Activated T-helper 9 cell treated with anti-CD3 and anti-CD28 coated beads, Interleukin-2, amount 50 U/mL, for 16 hours (primary cell): ENCODE measurements at regions not wholly inside any gene's neighbourhood (a gene's known extent, or its start where the extent isn't known, plus 50 kb on each side); places are given as distances from the start of the nearest gene placed in this dataset.

Experiments used
- DNase-seq: peaks from one replicate; pipeline ENCODE4 v3.0.0-alpha.2; 2020; ENCODE audit warnings: low read depth

- DNase-seq = no peak
Observed at GRCh38 chr7:68671046-68671445, 927.2 kb upstream of the AUTS2 start.

DNA sequence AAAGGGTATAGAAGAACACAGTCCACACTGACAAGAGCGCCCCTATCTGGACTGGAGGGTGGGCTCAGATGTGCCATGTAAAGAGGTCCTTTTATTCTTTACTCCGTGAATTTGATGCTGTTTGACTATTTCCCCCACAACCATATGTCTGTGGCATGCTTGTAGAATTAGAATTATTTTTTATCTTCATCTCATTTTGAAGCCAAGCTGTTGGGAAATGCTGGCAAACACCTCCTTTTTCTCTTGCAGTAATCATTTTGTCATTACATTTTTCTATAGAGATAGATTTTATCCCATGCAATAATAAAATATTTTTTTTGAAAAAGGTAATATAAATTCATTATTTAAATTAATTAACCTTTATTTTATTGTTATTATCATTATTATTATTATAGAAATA, 926.6 kb upstream of the AUTS2 start:
- DNase-seq = no peak

DNA sequence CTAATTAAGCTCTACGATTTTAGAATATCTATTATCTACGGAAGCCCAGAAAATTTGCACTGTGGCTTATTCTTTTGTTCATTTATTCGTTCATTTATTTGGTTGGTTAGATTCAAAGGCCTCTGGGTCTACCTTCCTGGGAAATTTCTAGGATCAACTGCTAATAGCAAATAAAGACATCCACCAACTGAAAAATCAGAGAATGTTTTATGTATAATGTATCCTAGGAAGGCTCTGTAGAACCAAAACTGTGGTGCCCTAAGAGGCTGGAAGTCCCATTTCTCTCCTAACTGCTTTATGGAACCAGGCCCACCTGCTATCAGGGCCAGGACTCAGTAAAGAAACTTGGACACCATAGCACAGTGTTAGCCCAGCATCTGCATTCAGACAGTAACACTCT, 923.4 kb upstream of the AUTS2 start:
- no peak for DNase-seq

DNA sequence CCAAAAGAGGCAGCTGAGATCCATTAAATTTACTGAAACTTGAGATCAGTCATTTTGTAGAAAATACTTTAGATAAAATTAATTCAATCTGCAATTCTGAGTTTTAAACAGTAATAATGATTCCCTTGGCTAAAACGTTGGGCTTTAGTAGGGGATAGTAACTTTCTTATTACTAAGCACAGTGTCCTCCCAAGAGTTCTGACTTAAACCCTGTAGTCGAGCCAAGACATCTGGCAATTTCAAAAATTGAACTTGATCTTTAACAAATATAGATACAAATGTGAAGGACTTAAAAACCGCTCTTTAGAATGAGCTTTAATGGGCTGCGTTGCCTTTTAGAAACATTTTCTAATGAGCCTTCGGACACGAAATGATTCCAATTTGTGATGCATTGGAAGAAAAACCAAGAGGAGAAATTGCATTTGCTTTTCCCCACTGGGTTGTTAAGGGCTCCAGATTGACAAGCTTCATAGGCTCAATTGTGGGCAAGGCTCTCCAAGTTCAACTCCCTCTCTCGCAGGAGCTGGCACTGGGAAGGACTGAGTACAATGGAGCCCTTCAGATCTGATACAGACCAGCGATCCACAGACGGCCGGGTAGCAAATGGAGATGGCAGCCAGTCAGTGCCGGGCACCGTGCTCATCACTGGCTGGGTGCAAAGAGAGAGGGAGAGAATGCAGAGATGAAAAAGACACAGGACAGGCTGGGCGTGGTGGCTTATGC, 921.3 kb upstream of the AUTS2 start:
- DNase-seq = no peak

DNA sequence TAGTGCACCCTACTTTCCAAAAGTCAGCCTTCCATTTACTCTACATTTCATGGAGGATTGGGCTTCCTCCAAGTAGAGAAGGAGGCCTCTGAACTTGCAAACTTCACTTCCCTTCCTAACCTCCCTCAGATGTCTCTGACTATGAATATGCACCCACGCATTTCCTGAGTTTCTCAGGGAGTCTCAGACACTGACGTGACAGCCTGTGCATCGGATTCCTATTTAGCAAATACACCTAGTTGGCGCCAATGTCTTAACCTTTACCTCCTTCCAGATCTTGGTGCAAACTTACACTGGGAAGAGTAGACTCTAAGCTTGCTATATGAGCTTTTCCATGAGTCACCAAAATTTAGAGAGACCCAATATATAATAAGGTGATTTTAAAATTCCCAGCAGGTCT, 920.1 kb upstream of the AUTS2 start:
- no peak for DNase-seq

- no peak for DNase-seq
Observed at GRCh38 chr7:68679459-68680234, 918.6 kb upstream of the AUTS2 start.

DNA sequence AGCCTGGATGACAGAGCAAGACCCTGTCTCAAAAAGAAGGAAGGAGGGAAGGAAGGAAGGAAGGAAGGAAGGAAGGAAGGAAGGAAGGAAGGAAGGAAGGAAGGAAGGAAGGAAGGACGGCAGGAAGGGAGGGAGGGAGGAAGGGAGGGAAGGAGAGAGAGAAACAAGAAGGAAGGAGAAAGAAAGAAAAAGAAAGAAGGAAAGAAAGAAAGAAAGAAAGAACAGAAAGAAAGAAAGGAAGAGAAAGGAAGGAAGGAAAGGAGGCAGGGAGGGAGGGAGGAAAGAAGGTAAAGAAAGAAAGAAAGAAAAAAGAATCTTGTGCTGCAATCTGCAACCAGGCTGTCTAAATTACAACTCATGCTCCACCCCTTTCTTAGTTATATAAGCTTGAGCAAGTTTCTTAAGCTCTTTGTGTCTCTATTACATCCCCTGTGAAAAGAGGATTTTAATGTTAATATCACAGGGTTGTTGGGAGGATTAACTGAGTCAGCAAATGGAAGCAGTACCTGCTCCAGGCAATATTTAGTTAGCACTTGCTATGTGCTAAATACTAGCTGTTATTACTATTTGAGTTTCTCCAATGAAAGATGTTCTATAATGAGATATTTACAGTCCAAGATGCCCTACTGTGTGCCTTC, 917.9 kb upstream of the AUTS2 start:
- DNase-seq = no peak

DNA sequence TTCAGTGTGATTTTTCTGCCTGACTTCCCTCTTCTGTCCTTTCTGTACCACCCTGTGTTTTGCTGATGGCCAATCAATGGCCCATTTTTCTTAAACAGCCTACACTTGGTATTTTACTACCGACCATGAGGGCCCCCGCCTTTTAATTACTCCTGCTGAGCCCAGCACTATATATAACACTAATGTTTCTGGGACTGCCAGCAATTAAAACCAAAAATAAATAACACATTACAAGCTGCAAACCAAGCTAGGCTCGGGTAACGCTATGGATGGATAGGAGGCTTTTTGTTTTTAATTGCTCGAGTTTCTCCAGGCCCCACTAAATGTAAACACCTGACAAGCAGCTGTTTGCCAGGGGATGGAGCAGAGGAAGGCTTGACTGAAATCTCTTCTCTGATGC, 915.4 kb upstream of the AUTS2 start:
- no peak for DNase-seq

DNA sequence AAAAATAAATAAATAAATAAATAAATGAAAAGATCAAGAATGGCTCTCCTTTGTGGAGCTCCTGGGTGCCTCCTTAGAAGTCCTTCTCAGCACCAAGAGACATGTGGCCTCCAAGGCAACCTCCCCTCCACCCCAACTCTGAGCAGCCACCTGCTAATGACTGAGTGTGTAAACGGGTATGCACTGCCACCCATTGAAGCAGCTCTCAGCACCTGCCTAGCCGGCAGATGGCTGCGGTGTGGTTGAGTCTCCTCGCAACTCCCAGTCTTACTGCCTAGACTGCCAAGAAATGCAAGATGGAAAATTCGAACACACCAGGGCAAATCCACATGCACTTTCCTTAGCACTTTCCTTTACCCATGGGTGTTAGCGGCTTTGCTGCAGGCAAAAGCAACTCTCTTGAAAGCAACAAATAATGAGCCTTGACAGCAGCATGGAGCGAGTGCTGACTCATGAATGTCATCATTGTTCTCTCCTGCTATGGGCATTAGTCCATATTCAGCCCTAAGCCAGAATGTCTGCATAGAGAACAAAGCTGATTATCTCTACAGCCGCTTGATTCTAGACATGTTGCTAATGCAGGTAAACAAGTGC, 913.9 kb upstream of the AUTS2 start:
- DNase-seq = no peak

GRCh38 chr7:68684996-68685395, 913.3 kb upstream of the AUTS2 start:
- no peak for DNase-seq

- DNase-seq = no peak
Observed at GRCh38 chr7:68688416-68689086, 909.7 kb upstream of the AUTS2 start.

GRCh38 chr7:68689087-68689433, 909.2 kb upstream of the AUTS2 start:
- no peak for DNase-seq

DNA sequence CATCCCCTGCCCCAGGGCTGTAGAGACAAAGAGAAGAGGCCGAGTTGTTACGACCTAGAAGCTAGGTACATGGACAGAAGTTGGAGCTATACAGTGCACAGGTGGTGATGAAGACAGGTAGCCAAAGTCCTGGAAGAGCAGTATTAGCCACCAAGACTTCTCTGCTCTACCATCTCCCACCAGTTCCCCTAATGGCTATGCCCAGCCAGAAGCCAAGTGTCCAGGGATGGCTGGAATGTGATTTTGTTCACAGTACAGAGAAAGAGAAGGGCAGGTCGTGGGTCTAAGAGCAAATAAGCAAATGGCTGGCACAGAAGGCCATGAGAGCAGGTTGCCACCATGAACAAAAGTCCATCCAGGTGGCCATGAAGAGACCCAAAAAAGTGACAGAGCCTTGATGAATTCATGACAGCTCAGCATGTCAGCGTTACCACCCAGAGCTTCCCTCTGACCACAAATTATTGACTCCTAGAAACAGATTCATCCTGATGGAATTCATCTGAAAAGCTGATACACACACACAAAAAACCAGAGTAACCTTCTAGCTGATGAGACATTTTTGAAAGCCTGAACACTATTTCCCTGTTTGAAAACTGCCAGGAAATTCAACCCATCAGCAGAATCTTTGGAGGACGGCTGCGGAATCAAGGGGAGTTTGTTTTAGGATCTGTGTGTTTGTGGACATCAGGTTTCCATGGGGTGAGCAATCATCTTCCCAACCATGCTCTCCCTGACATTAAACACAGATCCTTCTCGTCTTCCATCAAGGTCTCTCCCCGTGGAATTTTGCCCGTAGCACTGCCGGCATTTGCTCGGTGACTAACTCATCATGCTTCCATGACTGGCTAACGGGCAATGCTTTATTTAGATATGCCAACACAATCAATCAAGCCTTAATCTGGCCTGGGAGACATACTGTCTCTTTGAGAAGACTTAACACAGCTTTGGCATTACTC, 906.7 kb upstream of the AUTS2 start:
- no peak for DNase-seq

- DNase-seq = no peak
Observed at GRCh38 chr7:68692511-68692910, 905.8 kb upstream of the AUTS2 start.

DNA sequence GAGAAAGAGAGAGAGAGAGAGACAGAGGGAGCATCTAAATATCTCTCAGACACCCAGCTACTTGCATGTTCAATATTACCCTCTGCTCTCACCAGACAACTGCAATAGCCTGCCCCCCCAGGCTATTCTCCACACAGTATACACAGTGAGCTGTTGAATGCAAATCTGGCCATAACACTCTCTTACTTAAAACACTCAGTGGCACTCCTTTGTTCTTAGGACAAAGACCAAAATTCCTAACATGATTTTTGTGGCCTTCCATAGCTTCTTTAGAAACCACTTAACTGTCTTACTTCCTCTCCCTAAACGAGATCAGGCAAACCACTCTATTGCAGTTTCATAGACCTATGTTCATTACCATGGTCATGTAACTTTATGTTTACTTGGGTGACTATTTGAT, 903.6 kb upstream of the AUTS2 start:
- no peak for DNase-seq

DNA sequence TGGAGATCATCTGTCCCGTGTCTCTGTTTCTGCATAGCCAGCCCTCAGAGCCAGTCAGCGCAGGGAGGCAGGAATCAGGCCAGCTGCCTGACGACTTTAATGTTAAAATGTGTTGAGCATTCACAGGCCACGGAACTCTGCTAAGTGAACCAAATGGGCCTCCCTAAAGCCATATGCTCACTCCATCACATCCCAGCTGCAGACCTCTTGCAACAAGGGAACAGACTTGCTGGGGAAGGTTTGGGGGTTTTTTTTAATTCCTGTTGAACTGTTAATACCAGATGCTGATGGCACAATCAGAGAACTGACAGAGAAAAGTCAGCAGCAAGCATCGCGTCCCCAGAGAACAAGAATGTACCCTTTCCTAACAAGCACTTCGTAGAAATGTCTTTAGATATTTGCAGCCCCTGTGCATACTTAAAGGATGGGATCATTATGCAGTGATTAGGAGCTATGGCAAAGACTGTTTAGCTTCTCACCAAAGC, 900.4 kb upstream of the AUTS2 start:
- no peak for DNase-seq

- no peak for DNase-seq
Observed at GRCh38 chr7:68699090-68699711, 899.1 kb upstream of the AUTS2 start.

DNA sequence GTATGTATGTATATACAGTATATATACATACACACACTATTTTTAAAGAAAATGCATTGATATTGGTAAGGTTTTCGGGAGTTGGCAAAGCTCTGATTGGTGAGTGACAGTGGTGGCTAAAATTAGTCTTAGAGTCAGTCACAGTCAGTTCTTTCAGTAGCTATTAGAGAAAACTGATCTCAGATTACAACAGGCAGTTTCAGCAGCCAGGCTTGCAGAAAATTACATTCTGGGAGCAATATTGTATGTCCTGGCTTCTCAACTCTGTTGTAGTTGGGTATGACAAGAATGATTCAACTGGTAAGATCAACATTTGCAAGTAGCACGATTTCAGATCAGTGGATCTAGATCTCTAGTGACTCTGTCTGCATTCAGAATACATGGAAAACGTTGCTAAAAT, 897.9 kb upstream of the AUTS2 start:
- DNase-seq = no peak

GRCh38 chr7:68706291-68706690, 892.0 kb upstream of the AUTS2 start:
- no peak for DNase-seq

- no peak for DNase-seq
Observed at GRCh38 chr7:68707159-68707558, 891.1 kb upstream of the AUTS2 start.

- no peak for DNase-seq
Observed at GRCh38 chr7:68707958-68708357, 890.3 kb upstream of the AUTS2 start.
